Esophagus muscularis mucosa (tissue), 4 donors: ENCODE measurements at regions not wholly inside any gene's neighbourhood (a gene's known extent, or its start where the extent isn't known, plus 50 kb on each side); places are given as distances from the start of the nearest gene placed in this dataset.

Source experiments
- DNase-seq: peaks from one replicate; pipeline ENCODE4 v3.0.0-alpha.2; 2017; ENCODE audit errors: extremely low spot score
- H3K27ac ChIP-seq, 4 donors: fragments of 200-600 bp; sonication (generic); replicated peaks in 1 of 4; 1 replicate in 3 of 4; 2 replicates in 1 of 4; pipeline ENCODE4 v1.5.1; 2016 to 2019; ENCODE audit warnings: mild to moderate bottlenecking in 1 of 4
- H3K27me3 ChIP-seq, 4 donors: fragments of 200-600 bp; sonication (generic); one replicate each; pipeline versions ENCODE4 v1.5.1 to v1.6.0; 2016 to 2019
- H3K36me3 ChIP-seq, 4 donors: fragments of 200-600 bp; sonication (generic); one replicate each; pipeline ENCODE4 v1.5.1; 2016 to 2019
- H3K4me1 ChIP-seq, 4 donors: fragments of 200-600 bp; sonication (generic); one replicate each; pipeline ENCODE4 v1.5.1; 2016 to 2019
- H3K4me3 ChIP-seq, 4 donors: fragments of 200-600 bp; sonication (generic); 1 replicate in 2 of 4; 2 replicates in 2 of 4; pipeline ENCODE4 v1.5.1; 2016 to 2019; ENCODE audit warnings: mild to moderate bottlenecking in 4 of 4, moderate library complexity in 1 of 4
- H3K9me3 ChIP-seq, 4 donors: fragments of 200-600 bp; sonication (generic); 1 replicate in 3 of 4; 2 replicates in 1 of 4; pipeline ENCODE4 v1.5.1; 2016 to 2019
- CTCF ChIP-seq, 3 experiments: fragments of 200-600 bp in 2 of 3; fragments of 450-650 bp in 1 of 3; sonication (generic) in 2 of 3; IDR thresholded peaks; one replicate each; pipeline ENCODE4 v1.5.1; 2017 to 2019; ENCODE audit warnings: antibody characterized with exemption in 3 of 3, mild to moderate bottlenecking in 2 of 3, moderate library complexity in 1 of 3
- EP300 ChIP-seq: sonication (generic); formaldehyde crosslinking; IDR thresholded peaks from one replicate; pipeline ENCODE4 v1.6.1; 2017; ENCODE audit warnings: antibody characterized with exemption
- POLR2A ChIP-seq: fragments of 450-650 bp; IDR thresholded peaks from one replicate; pipeline ENCODE4 v1.6.1; 2017; ENCODE audit warnings: antibody characterized with exemption, moderate library complexity, mild to moderate bottlenecking, low read depth
- POLR2AphosphoS5 ChIP-seq, 2 donors: sonication (generic); formaldehyde crosslinking; IDR thresholded peaks; one replicate each; pipeline ENCODE4 v1.6.1; 2017; ENCODE audit warnings: antibody characterized with exemption in 2 of 2
- WGBS: methylation state at CpG from one replicate; pipeline ENCODE4 v1.1.5; 2018; 5-methylcytosine and 5-hydroxymethylcytosine counted together
- intact Hi-C: fragments of 100-400 bp; cut with DNase I; formaldehyde crosslinking; loops from one replicate; pipeline ENCODE4 v1.15.1; 2023

GRCh38 chr9:79425840-79426239 lies 145.9 kb upstream of the TLE4 start:
- TF ChIP-seq CTCF (IDR thresholded peaks at IDR 0.05) (no peak), POLR2AphosphoS5 (IDR thresholded peaks at IDR 0.05) (no peak), EP300 (no peak)
- Histone ChIP-seq H3K36me3 (no peaks in the 10 kb centered on the region), H3K4me3 (no peak overlapping the region), H3K27me3 (peaks cover 0 to 2% (median 0%) of the 10 kb centered on the region in 4 donors), H3K9me3 (peaks cover 0 to 26% (median 14%) of the 10 kb centered on the region in 4 donors), H3K27ac (no peak overlapping the region), H3K4me1 (no peaks in the 10 kb centered on the region)
- intact Hi-C loops = no loop called here
- no peak for DNase-seq

- TF ChIP-seq EP300 (no peak), POLR2A (no peak), POLR2AphosphoS5 (IDR thresholded peaks at IDR 0.05) (no peak), CTCF (IDR thresholded peaks at IDR 0.05) (no peak)
- H3K36me3 ChIP-seq = no peaks in the 10 kb centered on the region
Observed at GRCh38 chr9:79428422-79428821, 143.3 kb upstream of the TLE4 start.

GRCh38 chr9:79430619-79431018 lies 141.1 kb upstream of the TLE4 start:
- no peak overlapping the region for H3K27ac ChIP-seq
- H3K4me1 ChIP-seq = no peaks in the 10 kb centered on the region
- H3K36me3 ChIP-seq = no peaks in the 10 kb centered on the region
- H3K9me3 ChIP-seq = peaks cover 0 to 16% (median 13%) of the 10 kb centered on the region in 4 donors
- peaks cover 0 to 2% (median 0%) of the 10 kb centered on the region in 4 donors for H3K27me3 ChIP-seq
- DNase-seq = no peak
- no peak overlapping the region for H3K4me3 ChIP-seq
- TF ChIP-seq CTCF (IDR thresholded peaks at IDR 0.05) (no peak), POLR2A (no peak), EP300 (no peak), POLR2AphosphoS5 (IDR thresholded peaks at IDR 0.05) (no peak)
- intact Hi-C loops = no loop called here

More at GRCh38 chr9:79428422-79428821, 143.3 kb upstream of the TLE4 start:
- WGBS = 84% methylated on average over 2 of the region's 2 CpGs
- Histone ChIP-seq H3K4me3 (no peak overlapping the region), H3K27me3 (peaks cover 0 to 2% (median 0%) of the 10 kb centered on the region in 4 donors), H3K9me3 (peaks cover 0 to 26% (median 14%) of the 10 kb centered on the region in 4 donors), H3K4me1 (no peaks in the 10 kb centered on the region), H3K27ac (no peak overlapping the region)
- no peak for DNase-seq
- intact Hi-C loops = no loop called here

- WGBS = 69% methylated on average over 4 of the region's 4 CpGs
- no peak for DNase-seq
- H3K27me3 ChIP-seq = peaks cover 0 to 2% (median 0%) of the 10 kb centered on the region in 4 donors
- intact Hi-C loops = no loop called here
- no peak overlapping the region for H3K4me3 ChIP-seq
- H3K27ac ChIP-seq = no peak overlapping the region
- H3K4me1 ChIP-seq = no peaks in the 10 kb centered on the region
- TF ChIP-seq EP300 (no peak), CTCF (IDR thresholded peaks at IDR 0.05) (no peak), POLR2AphosphoS5 (IDR thresholded peaks at IDR 0.05) (no peak), POLR2A (no peak)
- peaks cover 0 to 11% (median 9%) of the 10 kb centered on the region in 4 donors for H3K9me3 ChIP-seq
- no peaks in the 10 kb centered on the region for H3K36me3 ChIP-seq
Observed at GRCh38 chr9:79431019-79431679, 140.6 kb upstream of the TLE4 start.

- 97% methylated on average over 1 of the region's 1 CpG for WGBS
- intact Hi-C loops = no loop called here
Observed at GRCh38 chr9:79432485-79432884, 139.3 kb upstream of the TLE4 start.

More at GRCh38 chr9:79432485-79432884, 139.3 kb upstream of the TLE4 start:
- H3K36me3 ChIP-seq = no peaks in the 10 kb centered on the region
- TF ChIP-seq EP300 (no peak), POLR2A (no peak), CTCF (IDR thresholded peaks at IDR 0.05) (no peak)
- H3K27ac ChIP-seq = no peak overlapping the region
- no peaks in the 10 kb centered on the region for H3K9me3 ChIP-seq
- H3K4me3 ChIP-seq = no peak overlapping the region
- DNase-seq = no peak
- no peaks in the 10 kb centered on the region for H3K4me1 ChIP-seq
- peaks cover 0 to 2% (median 0%) of the 10 kb centered on the region in 4 donors for H3K27me3 ChIP-seq
